ENCODE measurements at regions not wholly inside any gene's neighbourhood (a gene's known extent, or its start where the extent isn't known, plus 50 kb on each side); places are given as distances from the start of the nearest gene placed in this dataset.
"Not testable (repeated sequence)": the region's sequence is repeated elsewhere in the genome, so short reads cannot be mapped to it uniquely, and the experiment has no call there.

- H3K4me1 Mint-ChIP-seq (ENCODE audit: low read depth), result no peaks in the 10 kb centered on the region
- intact Hi-C loops (cut with DNase I, micrococcal nuclease), result no loop called here
- peaks cover 8% of the 10 kb centered on the region for H3K9me3 Mint-ChIP-seq
- ChIA-PET CTCF (no interaction called here), POLR2A (no interaction called here)
- Histone ChIP-seq H3K27ac (ENCODE audit: low read depth in 1 of 2, low read length in 2 of 2) (no peak overlapping the region), H3K36me3 (ENCODE audit: insufficient read depth, low read length) (no peaks in the 10 kb centered on the region), H3K27me3 (ENCODE audit: control insufficient read depth in 1 of 2, insufficient read depth in 2 of 2, low read length in 2 of 2) (no peaks in the 10 kb centered on the region), H3K4me1 (ENCODE audit: insufficient read depth, low read length) (no peaks in the 10 kb centered on the region), H3K9me3 (ENCODE audit: control insufficient read depth in 1 of 2, insufficient read depth in 1 of 2, low read length in 2 of 2) (peaks cover 0 to 7% of the 10 kb centered on the region in 2 experiments), H3K4me3 (ENCODE audit: low read length) (no peak overlapping the region)
- TF ChIP-seq CTCF (IDR thresholded peaks at IDR 0.05), result no peak
- H3K27me3 Mint-ChIP-seq, result no peaks in the 10 kb centered on the region
- DNase-seq (no peak), ATAC-seq (ENCODE audit: poor library complexity) (no peak)
- H3K36me3 Mint-ChIP-seq (ENCODE audit: low read depth), result no peaks in the 10 kb centered on the region
- no peak overlapping the region for H3K4me3 Mint-ChIP-seq
- no peak overlapping the region for H3K27ac Mint-ChIP-seq
Observed at GRCh38 chr16:63403792-63404191, 1367.6 kb upstream of the CDH8 start.

- intact Hi-C loops (cut with DNase I, micrococcal nuclease); CTCF ChIA-PET; H3K4me1 Mint-ChIP-seq (ENCODE audit: low read depth); H3K27me3 Mint-ChIP-seq; H3K4me1 ChIP-seq (ENCODE audit: insufficient read depth, low read length); H3K36me3 ChIP-seq (ENCODE audit: insufficient read depth, low read length); H3K4me3 ChIP-seq (ENCODE audit: low read length); H3K36me3 Mint-ChIP-seq (ENCODE audit: low read depth); H3K27me3 ChIP-seq (ENCODE audit: control insufficient read depth in 1 of 2, insufficient read depth in 2 of 2, low read length in 2 of 2); DNase-seq; POLR2A ChIA-PET; ATAC-seq (ENCODE audit: poor library complexity); H3K4me3 Mint-ChIP-seq; H3K27ac Mint-ChIP-seq; H3K9me3 Mint-ChIP-seq; H3K27ac ChIP-seq (ENCODE audit: low read depth in 1 of 2, low read length in 2 of 2): not testable (repeated sequence)
- peaks cover 0 to 15% of the 10 kb centered on the region in 2 experiments for H3K9me3 ChIP-seq (ENCODE audit: control insufficient read depth in 1 of 2, insufficient read depth in 1 of 2, low read length in 2 of 2)
Observed at GRCh38 chr16:63388277-63388676, 1352.0 kb upstream of the CDH8 start.

GRCh38 chr16:63385714-63386432 is 1349.6 kb upstream of the CDH8 start:
- intact Hi-C loops (cut with DNase I, micrococcal nuclease), result no loop called here
- Histone ChIP-seq H3K27ac (ENCODE audit: low read depth in 1 of 2, low read length in 2 of 2) (no peak overlapping the region), H3K4me1 (ENCODE audit: insufficient read depth, low read length) (no peaks in the 10 kb centered on the region), H3K27me3 (ENCODE audit: control insufficient read depth in 1 of 2, insufficient read depth in 2 of 2, low read length in 2 of 2) (no peaks in the 10 kb centered on the region), H3K4me3 (ENCODE audit: low read length) (no peak overlapping the region), H3K36me3 (ENCODE audit: insufficient read depth, low read length) (no peaks in the 10 kb centered on the region), H3K9me3 (ENCODE audit: control insufficient read depth in 1 of 2, insufficient read depth in 1 of 2, low read length in 2 of 2) (peaks cover 0 to 15% of the 10 kb centered on the region in 2 experiments)
- no peak overlapping the region for H3K4me3 Mint-ChIP-seq
- H3K36me3 Mint-ChIP-seq (ENCODE audit: low read depth), result no peaks in the 10 kb centered on the region
- CTCF ChIA-PET, result no interaction called here
- peaks cover 5% of the 10 kb centered on the region for H3K9me3 Mint-ChIP-seq
- no peaks in the 10 kb centered on the region for H3K4me1 Mint-ChIP-seq (ENCODE audit: low read depth)
- TF ChIP-seq CTCF (IDR thresholded peaks at IDR 0.05), result no peak
- no peaks in the 10 kb centered on the region for H3K27me3 Mint-ChIP-seq
- H3K27ac Mint-ChIP-seq, result no peak overlapping the region
- POLR2A ChIA-PET, result no interaction called here
- ATAC-seq (ENCODE audit: poor library complexity) (no peak), DNase-seq (no peak)

GRCh38 chr16:63373744-63374143 is 1337.5 kb upstream of the CDH8 start:
- ATAC-seq (ENCODE audit: poor library complexity), result no peak
- Mint-ChIP-seq H3K4me1 (ENCODE audit: low read depth) (no peaks in the 10 kb centered on the region), H3K36me3 (ENCODE audit: low read depth) (no peaks in the 10 kb centered on the region), H3K27me3 (no peaks in the 10 kb centered on the region), H3K4me3 (no peak overlapping the region), H3K9me3 (peaks cover 10% of the 10 kb centered on the region), H3K27ac (no peak overlapping the region)
- H3K9me3 ChIP-seq (ENCODE audit: control insufficient read depth in 1 of 2, insufficient read depth in 1 of 2, low read length in 2 of 2), result no peaks in the 10 kb centered on the region
- no peak for TF ChIP-seq CTCF (IDR thresholded peaks at IDR 0.05)
- H3K4me1 ChIP-seq (ENCODE audit: insufficient read depth, low read length), result no peaks in the 10 kb centered on the region
- POLR2A ChIA-PET, result no interaction called here
- CTCF ChIA-PET, result no interaction called here
- H3K27me3 ChIP-seq (ENCODE audit: control insufficient read depth in 1 of 2, insufficient read depth in 2 of 2, low read length in 2 of 2), result no peaks in the 10 kb centered on the region
- no peak for DNase-seq
- H3K4me3 ChIP-seq (ENCODE audit: low read length), result no peak overlapping the region
- H3K27ac ChIP-seq (ENCODE audit: low read depth in 1 of 2, low read length in 2 of 2), result no peak overlapping the region
- intact Hi-C loops (cut with DNase I, micrococcal nuclease), result no loop called here
- H3K36me3 ChIP-seq (ENCODE audit: insufficient read depth, low read length), result no peaks in the 10 kb centered on the region

Data from CD4-positive, alpha-beta T cell (primary cell).